ENCODE measurements at regions not wholly inside any gene's neighbourhood (a gene's known extent, or its start where the extent isn't known, plus 50 kb on each side); places are given as distances from the start of the nearest gene placed in this dataset.

DNA sequence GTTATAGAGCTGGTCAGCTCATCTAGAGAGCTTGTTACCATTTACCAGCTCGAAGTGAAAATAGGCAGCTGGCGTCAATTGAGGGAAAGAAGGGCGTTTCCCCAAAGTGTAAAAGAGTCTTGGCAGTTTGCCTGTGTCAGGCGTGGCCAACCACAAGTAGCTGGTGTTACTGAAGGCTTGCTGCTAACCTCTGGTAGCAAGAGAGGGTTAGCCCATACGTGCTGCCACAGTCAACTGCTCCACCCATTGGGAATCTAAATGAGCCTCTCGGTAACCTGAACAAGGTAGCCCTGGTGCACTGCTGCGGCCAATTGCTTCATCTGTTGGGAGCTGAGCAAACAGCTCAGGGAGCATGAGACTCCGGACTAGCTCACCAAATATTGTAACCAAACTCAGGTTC lies 314.9 kb upstream of the SLITRK5 start:
- no peaks in the 10 kb centered on the region for H3K27me3 Mint-ChIP-seq (ENCODE audit: insufficient read depth)

GRCh38 chr13:87358319-87358718 lies 312.9 kb upstream of the SLITRK5 start:
- no peak for DNase-seq
- TF ChIP-seq CTCF (IDR thresholded peaks at IDR 0.05) = no peak
- H3K4me1 Mint-ChIP-seq (ENCODE audit: low read depth) = no peaks in the 10 kb centered on the region
- no peaks in the 10 kb centered on the region for H3K27me3 Mint-ChIP-seq (ENCODE audit: insufficient read depth)
- H3K4me3 Mint-ChIP-seq = no peak overlapping the region
- H3K27ac Mint-ChIP-seq = no peak overlapping the region
- H3K9me3 Mint-ChIP-seq = peaks cover 32% of the 10 kb centered on the region
- no peaks in the 10 kb centered on the region for H3K36me3 Mint-ChIP-seq (ENCODE audit: low read depth)

More for the DNA sequence above, 314.9 kb upstream of the SLITRK5 start:
- Mint-ChIP-seq H3K36me3 (ENCODE audit: low read depth) (no peaks in the 10 kb centered on the region), H3K27ac (no peak overlapping the region), H3K9me3 (peaks cover 36% of the 10 kb centered on the region), H3K4me3 (no peak overlapping the region), H3K4me1 (ENCODE audit: low read depth) (no peaks in the 10 kb centered on the region)
- no peak for TF ChIP-seq CTCF (IDR thresholded peaks at IDR 0.05)
- DNase-seq = no peak

DNA sequence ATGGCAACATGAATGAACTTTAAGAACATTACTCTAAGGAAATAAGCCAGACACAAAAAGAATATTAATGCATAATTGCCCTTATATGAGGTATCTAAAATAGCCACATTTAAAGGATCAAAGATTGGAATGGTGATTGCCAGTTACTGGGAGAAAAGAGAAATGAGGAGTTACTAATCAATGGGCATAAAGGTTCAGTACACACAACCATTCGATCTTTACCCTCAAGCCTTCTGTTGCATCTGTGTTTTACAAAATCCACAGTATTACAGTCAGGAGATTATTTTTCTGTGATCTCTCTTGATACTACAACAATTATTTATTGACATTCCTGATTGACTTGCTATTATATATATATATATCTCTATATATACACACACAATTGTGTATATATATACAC lies 310.0 kb upstream of the SLITRK5 start:
- no peak overlapping the region for H3K4me3 Mint-ChIP-seq
- no peak overlapping the region for H3K27ac Mint-ChIP-seq
- H3K9me3 Mint-ChIP-seq = peaks cover 34% of the 10 kb centered on the region
- H3K27me3 Mint-ChIP-seq (ENCODE audit: insufficient read depth) = no peaks in the 10 kb centered on the region
- DNase-seq = no peak
- no peaks in the 10 kb centered on the region for H3K4me1 Mint-ChIP-seq (ENCODE audit: low read depth)
- TF ChIP-seq CTCF (IDR thresholded peaks at IDR 0.05) = no peak
- H3K36me3 Mint-ChIP-seq (ENCODE audit: low read depth) = no peaks in the 10 kb centered on the region

- TF ChIP-seq CTCF (IDR thresholded peaks at IDR 0.05) = no peak
- H3K36me3 Mint-ChIP-seq (ENCODE audit: low read depth) = no peaks in the 10 kb centered on the region
- DNase-seq = no peak
- H3K4me3 Mint-ChIP-seq = no peak overlapping the region
- no peak overlapping the region for H3K27ac Mint-ChIP-seq
- H3K9me3 Mint-ChIP-seq = peaks cover 36% of the 10 kb centered on the region
- H3K27me3 Mint-ChIP-seq (ENCODE audit: insufficient read depth) = no peaks in the 10 kb centered on the region
- no peaks in the 10 kb centered on the region for H3K4me1 Mint-ChIP-seq (ENCODE audit: low read depth)
Measured at GRCh38 chr13:87368639-87369038, 302.5 kb upstream of the SLITRK5 start.

- no peak overlapping the region for H3K27ac Mint-ChIP-seq
- H3K27me3 Mint-ChIP-seq (ENCODE audit: insufficient read depth) = peaks cover 2% of the 10 kb centered on the region; the same call in 1 of the 2 replicates
- H3K9me3 Mint-ChIP-seq = peaks cover 34% of the 10 kb centered on the region
- TF ChIP-seq CTCF (IDR thresholded peaks at IDR 0.05) = no peak
- no peaks in the 10 kb centered on the region for H3K4me1 Mint-ChIP-seq (ENCODE audit: low read depth)
- H3K36me3 Mint-ChIP-seq (ENCODE audit: low read depth) = no peaks in the 10 kb centered on the region
- DNase-seq = no peak
- no peak overlapping the region for H3K4me3 Mint-ChIP-seq
Measured at GRCh38 chr13:87376081-87376480, 295.1 kb upstream of the SLITRK5 start.

- Mint-ChIP-seq H3K9me3 (peaks cover 30% of the 10 kb centered on the region), H3K4me1 (ENCODE audit: low read depth) (no peaks in the 10 kb centered on the region), H3K27ac (no peak overlapping the region), H3K36me3 (ENCODE audit: low read depth) (no peaks in the 10 kb centered on the region), H3K27me3 (ENCODE audit: insufficient read depth) (peaks cover 2% of the 10 kb centered on the region; the same call in 1 of the 2 replicates), H3K4me3 (no peak overlapping the region)
- no peak for TF ChIP-seq CTCF (IDR thresholded peaks at IDR 0.05)
- DNase-seq = no peak
Measured at GRCh38 chr13:87384099-87384498, 287.1 kb upstream of the SLITRK5 start.
